GM04503 (cell line): ENCODE measurements at regions not wholly inside any gene's neighbourhood (a gene's known extent, or its start where the extent isn't known, plus 50 kb on each side); places are given as distances from the start of the nearest gene placed in this dataset.
A peak's percentile ranks its signal among the peaks of the same experiment; 100 is the strongest.

ENCODE experiments used
- DNase-seq: peaks from one replicate; pipeline ENCODE4 v3.0.0-alpha.2; 2012; ENCODE audit warnings: low read depth

GRCh38 chr6:44715188-44715587 is 327.7 kb downstream of the CDC5L start:
- no peak for DNase-seq

- DNase-seq: no peak
Observed at GRCh38 chr6:44715925-44716324, 328.4 kb downstream of the CDC5L start.

- no peak for DNase-seq
Observed at GRCh38 chr6:44717431-44717830, 329.9 kb downstream of the CDC5L start.

GRCh38 chr6:44721954-44722578 is 334.6 kb downstream of the CDC5L start:
- no peak for DNase-seq

DNA sequence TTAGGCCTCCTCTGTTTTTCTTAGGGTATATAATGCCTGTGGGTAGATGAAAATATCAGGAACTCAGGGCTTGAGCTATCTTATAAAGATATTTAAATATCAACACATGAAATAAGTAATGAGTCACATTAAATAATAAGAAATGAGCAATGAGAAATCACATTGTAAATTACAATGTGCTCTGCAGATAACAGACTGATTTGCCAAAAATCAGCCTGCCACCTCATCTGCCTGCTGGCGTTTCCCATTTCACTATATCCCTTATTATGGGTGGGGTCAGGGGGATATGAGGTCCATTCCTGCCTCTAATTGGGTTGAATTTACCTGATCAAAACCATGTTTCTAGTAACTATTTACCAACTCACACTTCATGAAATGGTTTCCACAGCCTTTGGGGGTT is 335.2 kb downstream of the CDC5L start:
- no peak for DNase-seq

DNA sequence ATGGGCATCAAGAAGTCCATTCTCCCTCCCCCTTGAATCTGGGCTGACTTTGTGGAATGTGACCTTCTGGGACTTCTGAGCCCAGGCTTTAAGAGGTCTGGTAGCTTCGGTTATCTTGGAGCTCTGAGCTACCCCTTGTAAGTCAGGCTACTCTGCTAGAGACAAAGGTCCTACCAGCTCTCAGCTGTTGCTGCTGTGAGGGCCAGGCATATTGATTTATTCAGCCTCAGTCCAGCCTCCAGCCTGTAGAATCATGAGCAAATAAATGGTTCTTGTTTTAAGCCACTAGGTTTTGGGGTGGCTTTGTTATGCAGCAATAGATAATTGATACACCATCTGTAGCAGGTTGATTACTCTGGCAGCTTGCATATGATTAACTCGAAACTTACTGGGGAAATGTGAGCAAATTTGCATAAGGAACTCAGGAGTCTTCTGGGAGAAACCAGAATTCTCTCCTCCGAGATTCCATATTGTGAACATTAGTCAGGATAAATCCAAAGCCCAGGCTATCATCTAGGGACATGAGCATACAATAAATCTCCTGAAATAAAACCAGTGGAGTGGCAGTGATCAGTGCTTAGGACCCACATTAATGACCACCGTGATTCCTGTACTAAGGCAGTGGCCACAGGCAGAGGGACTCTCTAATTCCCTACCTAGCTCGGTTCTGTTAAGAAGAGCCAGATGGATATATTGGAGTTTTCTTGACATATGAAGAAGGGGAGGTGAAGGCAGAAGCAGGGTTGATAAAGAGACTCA is 336.1 kb downstream of the CDC5L start:
- DNase-seq: no peak

DNA sequence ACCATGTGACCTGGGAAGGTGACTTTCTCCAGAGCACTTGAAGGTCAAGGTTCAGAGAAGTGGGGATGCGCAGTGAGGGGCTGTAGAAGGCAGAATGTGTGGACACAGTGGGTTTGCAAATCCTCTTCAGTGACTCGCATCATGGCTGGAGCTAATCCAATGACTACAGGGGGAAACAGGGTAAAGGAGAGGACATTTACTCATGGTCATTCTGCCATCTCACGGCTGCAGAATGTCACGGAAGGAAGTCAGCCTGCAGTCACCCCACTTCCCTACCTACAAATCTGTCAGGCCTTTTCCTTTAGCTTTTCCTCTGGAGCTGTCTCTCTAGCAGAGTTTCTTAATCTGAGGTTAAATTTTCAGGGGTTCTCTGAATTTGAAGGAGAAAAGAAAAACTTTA is 337.6 kb downstream of the CDC5L start:
- no peak for DNase-seq

- DNase-seq: no peak
Observed at GRCh38 chr6:44727651-44728630, 340.4 kb downstream of the CDC5L start.

DNA sequence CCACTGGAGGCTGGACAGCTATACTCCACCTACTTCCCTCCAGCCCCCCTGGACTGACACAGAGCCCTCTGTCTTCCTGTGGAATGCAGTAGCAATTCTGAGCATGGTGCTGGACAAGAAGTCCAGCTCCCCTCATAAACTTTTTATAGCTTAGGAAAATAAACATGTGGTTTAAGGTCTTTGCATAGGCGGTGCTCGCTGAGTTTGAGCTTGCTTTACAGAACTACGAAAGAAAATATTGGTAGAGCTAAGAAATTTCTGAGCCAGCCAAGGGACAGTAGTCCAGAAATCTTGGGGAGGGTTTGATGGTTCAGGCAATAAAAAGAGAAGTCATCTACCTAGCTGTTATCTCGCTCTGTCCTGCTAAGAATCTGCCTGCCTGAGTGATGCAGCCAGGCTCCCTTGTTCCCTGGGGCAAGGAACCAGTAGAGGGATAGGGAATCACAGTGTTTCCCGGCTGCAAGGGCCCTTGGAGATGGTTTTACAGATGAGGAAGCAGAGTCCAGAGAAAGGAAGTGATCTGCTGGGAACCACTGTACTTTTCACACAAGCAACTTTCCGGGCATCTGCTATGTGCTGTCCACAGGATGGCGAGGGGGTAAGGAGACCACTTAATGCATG is 343.4 kb downstream of the CDC5L start:
- DNase-seq: no peak

- no peak for DNase-seq
Observed at GRCh38 chr6:44731485-44732095, 344.1 kb downstream of the CDC5L start.

DNA sequence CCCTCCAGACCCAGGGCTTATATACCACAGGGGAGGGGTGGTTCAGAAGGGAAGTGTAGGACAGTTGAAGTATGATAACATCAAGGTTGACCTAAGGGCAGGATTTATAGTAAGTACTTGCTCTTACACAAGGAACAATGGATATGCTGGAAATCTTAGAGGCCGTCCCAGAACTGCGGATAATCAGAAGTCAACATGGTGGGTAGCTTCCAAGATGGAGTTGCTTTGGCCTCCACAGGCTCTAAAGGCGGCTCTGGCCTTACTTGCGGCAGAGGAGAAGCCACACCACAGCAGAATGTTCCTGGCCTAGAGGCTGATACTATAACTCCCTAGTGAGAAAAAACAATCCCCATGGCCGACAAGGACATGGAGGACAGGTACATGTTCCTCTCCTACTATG is 344.7 kb downstream of the CDC5L start:
- DNase-seq: no peak

DNA sequence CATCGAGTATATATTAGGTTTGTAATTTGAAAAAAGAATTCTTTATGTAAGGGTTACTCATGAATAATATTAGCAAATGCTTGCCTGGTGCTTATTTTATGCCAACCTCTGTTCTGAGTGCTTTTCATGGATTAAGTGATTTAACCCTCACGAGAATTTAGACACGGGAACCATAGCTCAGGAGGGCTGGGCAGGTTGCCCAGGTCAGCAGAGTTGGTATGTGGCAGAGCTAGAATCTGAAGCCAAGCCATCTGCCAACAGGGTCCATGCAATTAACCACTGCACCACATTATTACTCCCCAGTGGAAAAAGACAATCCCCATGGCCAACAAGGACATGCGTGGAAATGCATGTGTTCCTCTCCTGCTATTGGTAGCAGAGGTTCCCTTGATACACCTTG is 345.6 kb downstream of the CDC5L start:
- DNase-seq: no peak

GRCh38 chr6:44733868-44734267 is 346.4 kb downstream of the CDC5L start:
- DNase-seq: no peak

- DNase-seq: no peak
Observed at GRCh38 chr6:44734886-44735629, 347.6 kb downstream of the CDC5L start.

- DNase-seq: no peak
Observed at GRCh38 chr6:44735630-44735963, 348.1 kb downstream of the CDC5L start.

DNA sequence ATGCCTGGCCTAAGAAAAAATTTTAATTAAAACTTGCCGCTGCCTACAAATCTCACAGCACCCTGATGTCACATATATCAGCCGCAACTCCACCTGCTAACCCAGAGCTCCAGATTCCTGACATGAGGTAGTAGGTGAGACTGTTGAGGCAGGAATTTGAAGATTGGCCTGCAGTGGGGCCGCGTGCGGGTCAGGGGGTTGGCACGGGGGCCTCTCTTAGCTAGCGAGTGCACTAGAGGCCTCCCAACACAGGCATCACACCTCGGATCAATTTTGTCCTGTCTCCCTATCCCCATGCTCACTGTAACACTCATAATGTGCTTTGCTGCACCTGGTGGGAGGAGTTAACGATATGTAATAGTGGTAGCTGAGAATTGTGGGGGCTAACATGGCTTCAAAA is 349.8 kb downstream of the CDC5L start:
- DNase-seq: no peak

DNA sequence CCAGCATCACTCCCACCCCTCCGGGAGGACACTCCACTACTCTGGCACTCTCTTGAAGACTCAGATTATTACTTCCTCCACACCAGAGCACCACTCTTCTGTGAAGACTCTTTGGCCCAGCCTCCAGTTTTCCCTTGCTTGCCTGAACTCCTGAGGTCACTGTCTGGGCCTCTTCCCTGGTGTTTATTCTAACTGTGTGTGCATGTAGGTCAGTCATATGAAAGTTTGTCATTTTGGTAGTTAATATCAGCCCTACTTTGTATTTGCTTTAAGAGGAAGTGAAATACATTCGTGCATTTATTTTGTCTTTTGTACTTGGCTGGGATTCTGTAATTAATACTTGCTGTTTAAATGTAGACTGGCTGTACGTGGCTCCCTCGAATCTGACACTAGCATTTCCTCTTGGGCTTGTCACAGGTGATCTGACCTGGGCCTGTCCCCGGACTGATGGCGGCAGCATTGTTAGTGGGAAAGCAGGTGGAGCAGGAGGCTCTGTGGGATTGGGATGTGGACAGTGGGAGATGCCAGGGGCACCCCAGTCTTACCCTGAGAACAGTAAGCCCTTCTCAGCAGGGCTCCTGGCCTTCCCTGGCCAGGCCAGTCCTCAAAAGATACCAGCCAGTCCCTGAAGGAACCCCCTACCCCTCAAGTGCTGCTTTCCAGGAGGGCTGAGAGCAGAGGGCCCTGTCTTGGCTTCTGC is 350.5 kb downstream of the CDC5L start:
- DNase-seq: no peak

- peak; percentile 73 for DNase-seq
Observed at GRCh38 chr6:44738601-44739146, 351.2 kb downstream of the CDC5L start.

- DNase-seq: no peak
Observed at GRCh38 chr6:44739181-44739580, 351.7 kb downstream of the CDC5L start.

GRCh38 chr6:44740566-44741120 is 353.1 kb downstream of the CDC5L start:
- no peak for DNase-seq
